Gastrocnemius medialis (tissue), 4 donors: ENCODE measurements at regions not wholly inside any gene's neighbourhood (a gene's known extent, or its start where the extent isn't known, plus 50 kb on each side); places are given as distances from the start of the nearest gene placed in this dataset.

ENCODE experiments used
- CTCF ChIP-seq, 5 experiments: fragments of 450-650 bp in 3 of 5; fragments of 200-600 bp in 2 of 5; sonication (generic) in 2 of 5; IDR thresholded peaks in 4 of 5; conservative IDR thresholded peaks in 1 of 5; 1 replicate in 4 of 5; 2 replicates in 1 of 5; pipeline ENCODE4 v1.5.1; 2016 to 2019; ENCODE audit warnings: antibody characterized with exemption in 5 of 5, mild to moderate bottlenecking in 3 of 5, moderate library complexity in 3 of 5
- POLR2A ChIP-seq, 2 donors: fragments of 450-650 bp; IDR thresholded peaks; one replicate each; pipeline ENCODE4 v1.6.1; 2017; ENCODE audit warnings: antibody characterized with exemption in 2 of 2, mild to moderate bottlenecking in 2 of 2, moderate library complexity in 2 of 2

- TF ChIP-seq CTCF (IDR thresholded peaks at IDR 0.05 in 4 of 5, conservative IDR thresholded peaks at IDR 0.05 in 1 of 5), result no peak
- TF ChIP-seq POLR2A (IDR thresholded peaks at IDR 0.05), result no peak
Observed at GRCh38 chr2:64250751-64251423, 106.7 kb upstream of the PELI1 start.
